GM12878 (cell line): ENCODE measurements at regions not wholly inside any gene's neighbourhood (a gene's known extent, or its start where the extent isn't known, plus 50 kb on each side); places are given as distances from the start of the nearest gene placed in this dataset.

Experiments
- ATAC-seq: fragments of 200-7000 bp; cut with Tn5 transposase; 3 replicates; pipeline ENCODE4 v1.9.1; 2020; ENCODE audit warnings: mild to moderate bottlenecking, moderate library complexity
- BruUV-seq: library from RNA; stranded (reverse); fragments of 400-500 nt; replicated peaks from 2 replicates; lab custom pipeline; 2021; lab: Mats Ljungman, UMichigan
- CTCF ChIA-PET: fragments of 300-600 bp; sonication (Branson Sonifier 250); formaldehyde crosslinking; extraction: SDS; loops from one replicate; lab custom pipeline; 2021; ENCODE audit warnings: inconsistent platforms; lab: Yijun Ruan, JAX
- POLR2A ChIA-PET: fragments of 350-600 bp; formaldehyde crosslinking; extraction: SDS; loops from one replicate; lab custom pipeline; 2021; ENCODE audit warnings: inconsistent platforms; lab: Charles Lee
- RAD21 ChIA-PET: fragments of 300-600 bp; sonication (Branson Sonifier 250); formaldehyde crosslinking; loops from one replicate; lab custom pipeline; 2023; ENCODE audit warnings: antibody characterized with exemption; ENCODE audit not compliant: unreplicated experiment; lab: Charles Lee
- SMC1A ChIA-PET: fragments of 300-600 bp; sonication (Branson Sonifier 250); formaldehyde crosslinking; loops from one replicate; lab custom pipeline; 2023; ENCODE audit not compliant: unreplicated experiment, uncharacterized antibody; lab: Charles Lee
- DNase-seq: peaks from one replicate; pipeline ENCODE4 v3.0.0-alpha.2; 2011; ENCODE audit warnings: low read depth, low spot score
- FAIRE-seq: peaks from 3 replicates; lab custom pipeline; 2011; peaks lifted over from hg19 to GRCh38; lab: Jason Lieb, UNC
- H2AFZ ChIP-seq: 2 replicates; pipeline ENCODE4 v1.6.0; 2011; ENCODE audit warnings: low read depth, low read length, control low read depth; ENCODE audit not compliant: control insufficient read depth
- H3K27ac ChIP-seq: 2 replicates; pipeline ENCODE4 v1.5.1; 2011; ENCODE audit warnings: control low read depth; ENCODE audit not compliant: control insufficient read depth, insufficient read depth
- H3K27me3 ChIP-seq, 2 experiments: replicated peaks in 1 of 2; 2 replicates each; pipeline versions ENCODE4 v1.6.0 to v1.6.1; 2011; ENCODE audit warnings: low read length in 1 of 2; ENCODE audit not compliant: control insufficient read depth in 2 of 2, insufficient read depth in 2 of 2
- H3K36me3 ChIP-seq, 2 experiments: 2 replicates each; pipeline ENCODE4 v1.5.1; 2011; ENCODE audit warnings: low read length in 1 of 2; ENCODE audit not compliant: control insufficient read depth in 2 of 2, insufficient read depth in 2 of 2
- H3K4me1 ChIP-seq: 2 replicates; pipeline ENCODE4 v1.6.1; 2011; ENCODE audit warnings: mild to moderate bottlenecking, low read length, moderate library complexity, mixed read lengths; ENCODE audit not compliant: control insufficient read depth, insufficient read depth
- H3K4me2 ChIP-seq: 2 replicates; pipeline ENCODE4 v1.6.0; 2011; ENCODE audit warnings: control low read depth; ENCODE audit not compliant: control insufficient read depth, insufficient read depth
- H3K4me3 ChIP-seq: fragments of 200-600 bp; sonication (generic); 2 replicates; pipeline ENCODE4 v1.5.1; 2016
- H3K79me2 ChIP-seq: 2 replicates; pipeline ENCODE4 v1.6.0; 2011; ENCODE audit warnings: low read length; ENCODE audit not compliant: control insufficient read depth, insufficient read depth
- H3K9ac ChIP-seq: 2 replicates; pipeline ENCODE4 v1.8.0; 2011; ENCODE audit warnings: low read length, control low read depth, mixed read lengths; ENCODE audit not compliant: control insufficient read depth, insufficient read depth
- H3K9me3 ChIP-seq: replicated peaks from 3 replicates; pipeline ENCODE4 v1.5.1; 2011; ENCODE audit warnings: mild to moderate bottlenecking, low read length; ENCODE audit not compliant: control insufficient read depth, insufficient read depth
- H4K20me1 ChIP-seq: 2 replicates; pipeline ENCODE4 v1.6.0; 2011; ENCODE audit not compliant: control insufficient read depth, insufficient read depth
- ATF7 ChIP-seq: fragments of 450-650 bp; IDR thresholded peaks from 2 replicates; pipeline ENCODE4 v1.6.1; 2016; ENCODE audit warnings: low read depth, mild to moderate bottlenecking
- BCL11A ChIP-seq: IDR thresholded peaks from 2 replicates; pipeline ENCODE4 v1.6.1; 2011; ENCODE audit warnings: low read depth, low read length
- CHD2 ChIP-seq: IDR thresholded peaks from 2 replicates; pipeline ENCODE4 v1.6.1; 2011; ENCODE audit warnings: low read depth, low read length, improper control_type of control experiment, borderline replicate concordance
- ESRRA ChIP-seq: IDR thresholded peaks from 2 replicates; pipeline ENCODE4 v1.6.1; 2012; ENCODE audit warnings: mild to moderate bottlenecking, low read length, improper control_type of control experiment
- GATAD2B ChIP-seq: fragments of 450-650 bp; conservative IDR thresholded peaks from 2 replicates; pipeline ENCODE4 v1.6.1; 2017; ENCODE audit warnings: low read depth, mild to moderate bottlenecking, moderate library complexity
- IKZF2 ChIP-seq, 2 experiments: fragments of 450-650 bp; IDR thresholded peaks; 2 replicates each; pipeline ENCODE4 v1.6.1; 2017; ENCODE audit warnings: mild to moderate bottlenecking in 2 of 2, moderate library complexity in 2 of 2
- MTA2 ChIP-seq: fragments of 450-650 bp; IDR thresholded peaks from 2 replicates; pipeline ENCODE4 v1.6.1; 2016; ENCODE audit warnings: low read depth, mild to moderate bottlenecking, moderate library complexity
- MYC ChIP-seq: IDR thresholded peaks from 2 replicates; pipeline ENCODE4 v1.6.1; 2011; ENCODE audit warnings: mild to moderate bottlenecking, low read length, moderate library complexity, inconsistent platforms; ENCODE audit not compliant: insufficient read depth, insufficient replicate concordance, insufficient read length, severe bottlenecking
- NFIC ChIP-seq: IDR thresholded peaks from 2 replicates; pipeline ENCODE4 v1.6.1; 2012; ENCODE audit warnings: low read depth, mild to moderate bottlenecking, inconsistent platforms, low read length, moderate library complexity
- NR2C1 ChIP-seq: fragments of 450-650 bp; IDR thresholded peaks from 2 replicates; pipeline ENCODE4 v1.6.1; 2017; ENCODE audit warnings: antibody characterized with exemption, mild to moderate bottlenecking, moderate library complexity
- NR2F1 ChIP-seq: fragments of 450-650 bp; conservative IDR thresholded peaks from 2 replicates; pipeline ENCODE4 v1.6.1; 2017; ENCODE audit warnings: mild to moderate bottlenecking
- PAX8 ChIP-seq: fragments of 450-650 bp; IDR thresholded peaks from 2 replicates; pipeline ENCODE4 v1.6.1; 2017; ENCODE audit warnings: mild to moderate bottlenecking, moderate library complexity
- PBX3 ChIP-seq: IDR thresholded peaks from 2 replicates; pipeline ENCODE4 v1.6.1; 2011; ENCODE audit warnings: mild to moderate bottlenecking, low read depth, low read length, moderate library complexity; ENCODE audit not compliant: insufficient replicate concordance
- RUNX3 ChIP-seq: IDR thresholded peaks from 2 replicates; pipeline ENCODE4 v1.6.1; 2012; ENCODE audit warnings: low read length, inconsistent platforms
- SMAD1 ChIP-seq: fragments of 450-650 bp; IDR thresholded peaks from 2 replicates; pipeline ENCODE4 v1.6.1; 2018; ENCODE audit warnings: mild to moderate bottlenecking, low read depth; ENCODE audit not compliant: partially characterized antibody
- SMARCA5 ChIP-seq: fragments of 450-650 bp; IDR thresholded peaks from 2 replicates; pipeline ENCODE4 v1.6.1; 2017; ENCODE audit warnings: mild to moderate bottlenecking
- STAT3 ChIP-seq: IDR thresholded peaks from 2 replicates; pipeline ENCODE4 v1.6.1; 2011; ENCODE audit warnings: low read depth, low read length, improper control_type of control experiment
- ZBTB33 ChIP-seq: fragments of 450-650 bp; IDR thresholded peaks from 2 replicates; pipeline ENCODE4 v1.6.1; 2017; ENCODE audit warnings: mild to moderate bottlenecking
- ZNF24 ChIP-seq: fragments of 450-650 bp; IDR thresholded peaks from 2 replicates; pipeline ENCODE4 v1.6.1; 2017; ENCODE audit warnings: antibody characterized with exemption, mild to moderate bottlenecking
- WGBS: methylation state at CpG from one replicate; pipeline ENCODE4 v1.1.6; 2016; ENCODE audit warnings: low lambda C conversion rate; ENCODE audit not compliant: insufficient replicate concordance, insufficient coverage; ENCODE audit errors: missing lambda C conversion rate; 5-methylcytosine and 5-hydroxymethylcytosine counted together
- in situ Hi-C: fragments of 300-500 bp; cut with MboI; formaldehyde crosslinking; loops from 9 replicates; pipeline ENCODE4 v1.14.3; 2018; ENCODE audit warnings: mixed read lengths
- intact Hi-C: fragments of 100-400 bp; cut with micrococcal nuclease; formaldehyde crosslinking; loops from one replicate; pipeline ENCODE4 v1.14.2; 2022; ENCODE audit not compliant: unreplicated experiment
- TF ChIP-seq, protein P1 (sequence below): fragments of 450-650 bp; IDR thresholded peaks from 2 replicates; pipeline ENCODE4 v1.6.1; 2017; ENCODE audit warnings: low read depth, mild to moderate bottlenecking, moderate library complexity
- TF ChIP-seq, protein P2 (sequence below): fragments of 450-650 bp; IDR thresholded peaks from 2 replicates; pipeline ENCODE4 v1.6.1; 2014; ENCODE audit warnings: mild to moderate bottlenecking

DNA sequence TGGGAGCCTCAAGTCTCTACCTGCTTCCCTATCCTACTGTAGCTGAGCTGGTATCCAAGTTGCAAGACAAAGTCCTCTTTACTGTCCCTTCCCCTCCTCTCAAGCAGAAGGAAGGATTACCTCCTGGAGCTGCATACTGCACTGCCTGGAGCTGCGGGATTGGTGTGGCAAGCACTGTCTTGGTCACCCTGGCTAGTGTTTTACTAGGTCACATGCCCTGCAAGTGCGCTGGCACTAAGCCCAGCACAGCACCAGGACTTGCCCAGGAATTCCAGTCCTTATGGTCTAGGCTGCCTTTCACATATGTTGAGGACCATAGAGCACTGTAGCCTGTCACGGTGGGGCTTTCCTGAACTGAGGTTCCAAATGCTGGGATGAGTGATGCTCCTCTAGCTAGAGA, 227.3 kb upstream of the ZC4H2 start (continued):
- TF ChIP-seq ZBTB33, result no peak
- TF ChIP-seq GATAD2B, result no peak
- no peak for TF ChIP-seq BCL11A
- TF ChIP-seq ATF7, result no peak
- TF ChIP-seq NFIC, result no peak

- RAD21 ChIA-PET, result no interaction called here
- intact Hi-C loops (no loop called here), in situ Hi-C loops (no loop called here)
- no peak overlapping the region for H3K4me2 ChIP-seq
- 37% methylated on average over 13 of the region's 14 CpGs for WGBS
- H4K20me1 ChIP-seq, result no peaks in the 10 kb centered on the region
- no peaks in the 10 kb centered on the region for H3K79me2 ChIP-seq
- no peak for DNase-seq
- CTCF ChIA-PET, result no interaction called here
- H2AFZ ChIP-seq, result no peak overlapping the region
- H3K4me3 ChIP-seq, result no peak overlapping the region
- POLR2A ChIA-PET, result no interaction called here
- FAIRE-seq, result no peak
- no peak overlapping the region for H3K9ac ChIP-seq
- no TSS peak for BruUV-seq
- ATAC-seq, result no peak
- no peaks in the 10 kb centered on the region for H3K4me1 ChIP-seq
- SMC1A ChIA-PET, result no interaction called here
- H3K27ac ChIP-seq, result no peak overlapping the region
- H3K36me3 ChIP-seq, result no peaks in the 10 kb centered on the region
- H3K9me3 ChIP-seq, result no peaks in the 10 kb centered on the region
- H3K27me3 ChIP-seq, result no peaks in the 10 kb centered on the region
- TF ChIP-seq ESRRA, result no peak
- no peak for TF ChIP-seq MTA2
- no peak for TF ChIP-seq CHD2
- TF ChIP-seq SMAD1, result no peak
- no peak for TF ChIP-seq IKZF2 (IDR thresholded peaks at IDR 0.05)
- no peak for TF ChIP-seq SMARCA5
- TF ChIP-seq, protein P1, sequence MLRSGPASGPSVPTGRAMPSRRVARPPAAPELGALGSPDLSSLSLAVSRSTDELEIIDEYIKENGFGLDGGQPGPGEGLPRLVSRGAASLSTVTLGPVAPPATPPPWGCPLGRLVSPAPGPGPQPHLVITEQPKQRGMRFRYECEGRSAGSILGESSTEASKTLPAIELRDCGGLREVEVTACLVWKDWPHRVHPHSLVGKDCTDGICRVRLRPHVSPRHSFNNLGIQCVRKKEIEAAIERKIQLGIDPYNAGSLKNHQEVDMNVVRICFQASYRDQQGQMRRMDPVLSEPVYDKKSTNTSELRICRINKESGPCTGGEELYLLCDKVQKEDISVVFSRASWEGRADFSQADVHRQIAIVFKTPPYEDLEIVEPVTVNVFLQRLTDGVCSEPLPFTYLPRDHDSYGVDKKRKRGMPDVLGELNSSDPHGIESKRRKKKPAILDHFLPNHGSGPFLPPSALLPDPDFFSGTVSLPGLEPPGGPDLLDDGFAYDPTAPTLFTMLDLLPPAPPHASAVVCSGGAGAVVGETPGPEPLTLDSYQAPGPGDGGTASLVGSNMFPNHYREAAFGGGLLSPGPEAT, result no peak
- TF ChIP-seq ZNF24, result no peak
- no peak for TF ChIP-seq PBX3
- no peak for TF ChIP-seq NR2C1
- TF ChIP-seq PAX8, result no peak
- TF ChIP-seq STAT3, result no peak
- no peak for TF ChIP-seq MYC
- TF ChIP-seq NR2F1, result no peak
- TF ChIP-seq, protein P2, sequence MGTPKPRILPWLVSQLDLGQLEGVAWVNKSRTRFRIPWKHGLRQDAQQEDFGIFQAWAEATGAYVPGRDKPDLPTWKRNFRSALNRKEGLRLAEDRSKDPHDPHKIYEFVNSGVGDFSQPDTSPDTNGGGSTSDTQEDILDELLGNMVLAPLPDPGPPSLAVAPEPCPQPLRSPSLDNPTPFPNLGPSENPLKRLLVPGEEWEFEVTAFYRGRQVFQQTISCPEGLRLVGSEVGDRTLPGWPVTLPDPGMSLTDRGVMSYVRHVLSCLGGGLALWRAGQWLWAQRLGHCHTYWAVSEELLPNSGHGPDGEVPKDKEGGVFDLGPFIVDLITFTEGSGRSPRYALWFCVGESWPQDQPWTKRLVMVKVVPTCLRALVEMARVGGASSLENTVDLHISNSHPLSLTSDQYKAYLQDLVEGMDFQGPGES, result no peak
- no peak for TF ChIP-seq RUNX3
Observed at GRCh38 chrX:65196758-65197360, 220.6 kb upstream of the ZC4H2 start.
